Amniotic epithelial cell (primary cell): ENCODE measurements at regions not wholly inside any gene's neighbourhood (a gene's known extent, or its start where the extent isn't known, plus 50 kb on each side); places are given as distances from the start of the nearest gene placed in this dataset.
"Not testable (repeated sequence)": the region's sequence is repeated elsewhere in the genome, so short reads cannot be mapped to it uniquely, and the experiment has no call there.

Experiments
- DNase-seq: peaks from one replicate; pipeline ENCODE4 v3.0.0-alpha.2; 2010; ENCODE audit warnings: low read depth

GRCh38 chr6:144652292-144652891 is 367.3 kb downstream of the UTRN start:
- DNase-seq: no peak

- peak; percentile 43 for DNase-seq
These were observed 368.9 kb downstream of the UTRN start for GRCh38 chr6:144653885-144654505.

GRCh38 chr6:144654506-144654905 is 369.4 kb downstream of the UTRN start:
- DNase-seq: no peak

- no peak for DNase-seq
These were observed 370.2 kb downstream of the UTRN start for GRCh38 chr6:144655376-144655775.

- no peak for DNase-seq
These were observed 372.6 kb downstream of the UTRN start for GRCh38 chr6:144657691-144658090.

- DNase-seq: peak; percentile 69
These were observed 374.4 kb downstream of the UTRN start for GRCh38 chr6:144659202-144660182.

GRCh38 chr6:144660561-144661115 is 375.5 kb downstream of the UTRN start:
- DNase-seq: no peak

GRCh38 chr6:144661116-144661806 is 376.1 kb downstream of the UTRN start:
- DNase-seq: peak; percentile 37

- DNase-seq: no peak
These were observed 377.8 kb downstream of the UTRN start for GRCh38 chr6:144662812-144663365.

GRCh38 chr6:144664281-144664680 is 379.1 kb downstream of the UTRN start:
- no peak for DNase-seq

- DNase-seq: no peak
These were observed 379.8 kb downstream of the UTRN start for GRCh38 chr6:144664947-144665346.

GRCh38 chr6:144665932-144666450 is 380.9 kb downstream of the UTRN start:
- DNase-seq: no peak

- DNase-seq: no peak
These were observed 381.6 kb downstream of the UTRN start for GRCh38 chr6:144666781-144667180.

GRCh38 chr6:144667532-144668503 is 382.7 kb downstream of the UTRN start:
- no peak for DNase-seq

GRCh38 chr6:144670259-144670658 is 385.1 kb downstream of the UTRN start:
- DNase-seq: not testable (repeated sequence)

GRCh38 chr6:144673807-144674206 is 388.7 kb downstream of the UTRN start:
- DNase-seq: peak; percentile 11

- DNase-seq: peak; percentile 99
These were observed 390.2 kb downstream of the UTRN start for GRCh38 chr6:144675231-144675861.

GRCh38 chr6:144676310-144676709 is 391.2 kb downstream of the UTRN start:
- DNase-seq: not testable (repeated sequence)

GRCh38 chr6:144677263-144677662 is 392.1 kb downstream of the UTRN start:
- not testable (repeated sequence) for DNase-seq

GRCh38 chr6:144678844-144679243 is 393.7 kb downstream of the UTRN start:
- DNase-seq: peak; percentile 61
